Esophagus muscularis mucosa (tissue), 4 donors: ENCODE measurements at regions not wholly inside any gene's neighbourhood (a gene's known extent, or its start where the extent isn't known, plus 50 kb on each side); places are given as distances from the start of the nearest gene placed in this dataset.

ENCODE experiments used
- EP300 ChIP-seq: sonication (generic); formaldehyde crosslinking; IDR thresholded peaks from one replicate; pipeline ENCODE4 v1.6.1; 2017; ENCODE audit warnings: antibody characterized with exemption
- POLR2AphosphoS5 ChIP-seq, 2 donors: sonication (generic); formaldehyde crosslinking; IDR thresholded peaks; one replicate each; pipeline ENCODE4 v1.6.1; 2017; ENCODE audit warnings: antibody characterized with exemption in 2 of 2
- TF ChIP-seq, protein P1 (sequence below), 3 experiments: fragments of 200-600 bp in 2 of 3; fragments of 450-650 bp in 1 of 3; sonication (generic) in 2 of 3; IDR thresholded peaks; one replicate each; pipeline ENCODE4 v1.5.1; 2017 to 2019; ENCODE audit warnings: antibody characterized with exemption in 3 of 3, mild to moderate bottlenecking in 2 of 3, moderate library complexity in 1 of 3

- TF ChIP-seq, protein P1, sequence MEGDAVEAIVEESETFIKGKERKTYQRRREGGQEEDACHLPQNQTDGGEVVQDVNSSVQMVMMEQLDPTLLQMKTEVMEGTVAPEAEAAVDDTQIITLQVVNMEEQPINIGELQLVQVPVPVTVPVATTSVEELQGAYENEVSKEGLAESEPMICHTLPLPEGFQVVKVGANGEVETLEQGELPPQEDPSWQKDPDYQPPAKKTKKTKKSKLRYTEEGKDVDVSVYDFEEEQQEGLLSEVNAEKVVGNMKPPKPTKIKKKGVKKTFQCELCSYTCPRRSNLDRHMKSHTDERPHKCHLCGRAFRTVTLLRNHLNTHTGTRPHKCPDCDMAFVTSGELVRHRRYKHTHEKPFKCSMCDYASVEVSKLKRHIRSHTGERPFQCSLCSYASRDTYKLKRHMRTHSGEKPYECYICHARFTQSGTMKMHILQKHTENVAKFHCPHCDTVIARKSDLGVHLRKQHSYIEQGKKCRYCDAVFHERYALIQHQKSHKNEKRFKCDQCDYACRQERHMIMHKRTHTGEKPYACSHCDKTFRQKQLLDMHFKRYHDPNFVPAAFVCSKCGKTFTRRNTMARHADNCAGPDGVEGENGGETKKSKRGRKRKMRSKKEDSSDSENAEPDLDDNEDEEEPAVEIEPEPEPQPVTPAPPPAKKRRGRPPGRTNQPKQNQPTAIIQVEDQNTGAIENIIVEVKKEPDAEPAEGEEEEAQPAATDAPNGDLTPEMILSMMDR (IDR thresholded peaks at IDR 0.05) = no peak
- TF ChIP-seq EP300 (no peak), POLR2AphosphoS5 (IDR thresholded peaks at IDR 0.05) (no peak)
These were observed 84.5 kb upstream of the ZNF469 start for GRCh38 chr16:88298181-88298832.
